ENCODE measurements at regions not wholly inside any gene's neighbourhood (a gene's known extent, or its start where the extent isn't known, plus 50 kb on each side); places are given as distances from the start of the nearest gene placed in this dataset.

DNA sequence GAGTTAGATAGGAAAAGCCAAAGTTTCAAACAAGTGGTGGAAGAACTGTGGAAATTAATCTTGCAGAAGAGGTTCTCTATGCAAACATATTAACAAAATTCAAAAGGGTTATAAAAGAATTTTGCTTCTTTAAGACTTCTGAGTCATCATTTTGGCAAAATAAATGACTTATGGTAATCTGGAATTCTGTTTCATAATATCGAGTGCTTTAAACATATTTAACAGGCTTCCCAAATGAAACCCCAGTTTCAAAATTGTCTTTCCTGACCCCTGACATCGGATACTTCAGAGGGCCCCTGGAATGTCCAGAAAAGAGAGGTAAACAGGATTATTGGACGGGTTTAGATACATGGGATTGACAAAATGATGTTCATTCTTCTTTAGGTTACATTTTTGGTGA, 444.6 kb downstream of the HTR7 start:
- no peaks in the 10 kb centered on the region for H3K4me1 Mint-ChIP-seq
- ATAC-seq (replicated peaks): no peak
- no peaks in the 10 kb centered on the region for H3K27me3 Mint-ChIP-seq

GRCh38 chr10:90414926-90415325, 442.9 kb downstream of the HTR7 start:
- no peaks in the 10 kb centered on the region for H3K36me3 Mint-ChIP-seq (ENCODE audit: low read depth)
- no peak for ATAC-seq (replicated peaks)
- H3K4me3 Mint-ChIP-seq: no peak overlapping the region
- no peaks in the 10 kb centered on the region for H3K4me1 Mint-ChIP-seq
- H3K27ac Mint-ChIP-seq: no peak overlapping the region
- peaks cover 5% of the 10 kb centered on the region for H3K9me3 Mint-ChIP-seq
- H3K27me3 Mint-ChIP-seq: no peaks in the 10 kb centered on the region

More for the DNA sequence above, 444.6 kb downstream of the HTR7 start:
- no peak overlapping the region for H3K4me3 Mint-ChIP-seq
- no peaks in the 10 kb centered on the region for H3K36me3 Mint-ChIP-seq (ENCODE audit: low read depth)
- peaks cover 5% of the 10 kb centered on the region for H3K9me3 Mint-ChIP-seq
- no peak overlapping the region for H3K27ac Mint-ChIP-seq

DNA sequence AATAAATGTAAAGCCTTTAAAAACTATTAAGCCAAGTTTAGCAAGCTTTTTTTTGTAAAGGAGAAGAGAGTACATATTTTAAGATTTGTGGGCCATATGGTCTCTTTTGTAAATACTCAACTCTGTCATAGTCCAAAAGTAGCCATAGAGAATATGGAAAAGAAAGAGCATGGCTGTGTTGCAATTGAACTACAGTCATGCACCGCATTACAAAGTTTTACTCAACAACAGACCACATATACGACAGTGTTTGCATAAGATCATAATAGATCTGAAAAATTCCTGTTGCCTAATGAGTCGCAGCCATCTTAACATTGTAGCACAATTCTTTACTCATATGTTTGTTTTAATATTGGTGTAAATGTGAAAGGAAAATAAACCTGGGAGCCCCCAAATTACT, 440.8 kb downstream of the HTR7 start:
- Mint-ChIP-seq H3K9me3 (peaks cover 3% of the 10 kb centered on the region), H3K4me1 (no peaks in the 10 kb centered on the region), H3K4me3 (no peak overlapping the region), H3K36me3 (ENCODE audit: low read depth) (no peaks in the 10 kb centered on the region), H3K27me3 (no peaks in the 10 kb centered on the region), H3K27ac (no peak overlapping the region)
- no peak for ATAC-seq (replicated peaks)

DNA sequence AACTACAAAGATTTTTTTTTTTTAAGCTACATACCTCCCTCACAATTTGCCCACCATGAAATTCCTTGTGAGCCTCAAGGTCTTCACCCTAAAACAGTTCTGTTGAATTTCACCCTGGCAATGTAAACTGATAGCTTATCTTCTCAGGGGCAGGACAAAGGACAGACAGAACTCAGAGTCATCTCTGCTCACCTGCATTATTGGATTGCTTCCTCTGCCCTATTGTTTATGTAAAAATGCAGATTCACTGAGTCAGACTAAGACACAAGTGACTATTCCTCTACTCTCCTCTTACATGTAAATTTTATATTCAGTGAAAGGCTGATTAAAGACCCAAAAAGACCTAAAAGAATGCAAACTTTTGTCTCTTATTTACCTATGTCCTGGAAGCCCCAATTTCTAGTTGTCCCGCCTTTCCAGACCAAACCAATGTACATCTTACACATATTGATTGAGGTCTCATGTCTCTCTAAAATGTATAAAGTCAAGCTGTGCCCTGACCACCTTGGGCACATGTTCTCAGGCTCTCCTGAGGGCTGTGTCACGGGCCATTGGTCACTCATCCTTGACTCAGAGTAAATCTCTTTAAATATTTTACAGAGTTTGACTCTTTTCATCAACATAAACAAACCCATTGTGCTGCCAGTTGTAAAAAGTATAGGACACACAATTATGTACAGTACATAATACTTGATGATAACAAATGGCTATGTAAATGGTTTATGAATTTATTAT, 440.2 kb downstream of the HTR7 start:
- Mint-ChIP-seq H3K36me3 (ENCODE audit: low read depth) (no peaks in the 10 kb centered on the region), H3K27me3 (no peaks in the 10 kb centered on the region), H3K4me1 (no peaks in the 10 kb centered on the region), H3K27ac (no peak overlapping the region), H3K4me3 (no peak overlapping the region), H3K9me3 (peaks cover 3% of the 10 kb centered on the region)
- no peak for ATAC-seq (replicated peaks)

- H3K27ac Mint-ChIP-seq: no peak overlapping the region
- no peak for ATAC-seq (replicated peaks)
- no peaks in the 10 kb centered on the region for H3K27me3 Mint-ChIP-seq
- H3K4me1 Mint-ChIP-seq: no peaks in the 10 kb centered on the region
- no peaks in the 10 kb centered on the region for H3K36me3 Mint-ChIP-seq (ENCODE audit: low read depth)
- H3K9me3 Mint-ChIP-seq: peaks cover 3% of the 10 kb centered on the region
- H3K4me3 Mint-ChIP-seq: no peak overlapping the region
These were observed 438.8 kb downstream of the HTR7 start for GRCh38 chr10:90418869-90419652.

- Mint-ChIP-seq H3K9me3 (peaks cover 3% of the 10 kb centered on the region), H3K4me1 (no peaks in the 10 kb centered on the region), H3K27me3 (no peaks in the 10 kb centered on the region), H3K36me3 (ENCODE audit: low read depth) (no peaks in the 10 kb centered on the region), H3K4me3 (no peak overlapping the region), H3K27ac (no peak overlapping the region)
- no peak for ATAC-seq (replicated peaks)
These were observed 437.1 kb downstream of the HTR7 start for GRCh38 chr10:90420637-90421318.

DNA sequence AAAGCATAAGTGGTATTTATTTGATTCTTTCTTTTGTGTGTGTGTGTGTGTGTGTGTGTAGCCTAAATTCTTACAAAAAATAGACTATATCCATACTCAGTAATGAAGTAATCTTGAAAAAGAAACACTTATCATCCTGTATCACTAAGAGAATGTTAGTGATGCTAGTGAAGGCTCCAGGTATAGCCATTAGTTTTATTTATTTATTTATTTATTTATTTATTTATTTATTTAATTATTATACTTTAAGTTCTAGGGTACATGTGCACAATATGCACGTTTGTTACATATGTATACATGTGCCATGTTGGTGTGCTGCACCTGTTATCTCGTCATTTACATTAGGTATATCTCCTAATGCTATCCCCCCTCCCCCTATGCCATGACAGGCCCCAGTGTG, 436.0 kb downstream of the HTR7 start:
- H3K9me3 Mint-ChIP-seq: peaks cover 8% of the 10 kb centered on the region
- H3K27me3 Mint-ChIP-seq: no peaks in the 10 kb centered on the region
- no peak overlapping the region for H3K4me3 Mint-ChIP-seq

GRCh38 chr10:90424730-90425129, 433.1 kb downstream of the HTR7 start:
- no peaks in the 10 kb centered on the region for H3K4me1 Mint-ChIP-seq
- no peak overlapping the region for H3K4me3 Mint-ChIP-seq
- H3K27me3 Mint-ChIP-seq: no peaks in the 10 kb centered on the region
- H3K27ac Mint-ChIP-seq: no peak overlapping the region
- peaks cover 8% of the 10 kb centered on the region for H3K9me3 Mint-ChIP-seq
- no peak for ATAC-seq (replicated peaks)
- H3K36me3 Mint-ChIP-seq (ENCODE audit: low read depth): no peaks in the 10 kb centered on the region

More for the DNA sequence above, 436.0 kb downstream of the HTR7 start:
- Mint-ChIP-seq H3K27ac (no peak overlapping the region), H3K36me3 (ENCODE audit: low read depth) (no peaks in the 10 kb centered on the region), H3K4me1 (no peaks in the 10 kb centered on the region)
- ATAC-seq (replicated peaks): no peak

DNA sequence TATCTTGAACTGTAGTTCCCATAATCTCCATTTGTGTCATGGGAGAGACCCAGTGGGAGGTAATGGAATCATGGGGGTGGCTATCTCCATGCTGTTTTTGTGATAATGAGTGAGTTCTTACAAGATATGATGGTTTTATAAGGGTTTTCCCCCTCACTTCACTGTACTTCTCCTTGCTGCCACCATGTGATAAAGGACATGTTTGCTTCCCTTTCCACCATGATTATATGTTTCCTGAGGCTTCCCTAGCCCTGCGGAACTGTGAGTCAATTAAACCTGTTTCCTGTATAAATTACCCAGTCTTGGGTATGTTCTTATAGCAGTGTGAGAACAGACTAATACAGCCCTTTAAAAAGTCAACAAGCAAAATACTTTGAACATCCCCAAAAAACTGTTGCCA, 427.7 kb downstream of the HTR7 start:
- no peaks in the 10 kb centered on the region for H3K36me3 Mint-ChIP-seq (ENCODE audit: low read depth)
- H3K27me3 Mint-ChIP-seq: no peaks in the 10 kb centered on the region
- peaks cover 4% of the 10 kb centered on the region for H3K9me3 Mint-ChIP-seq
- ATAC-seq (replicated peaks): no peak
- no peaks in the 10 kb centered on the region for H3K4me1 Mint-ChIP-seq
- H3K27ac Mint-ChIP-seq: no peak overlapping the region
- H3K4me3 Mint-ChIP-seq: no peak overlapping the region

GRCh38 chr10:90432866-90433265, 425.0 kb downstream of the HTR7 start:
- Mint-ChIP-seq H3K27me3 (no peaks in the 10 kb centered on the region), H3K9me3 (no peaks in the 10 kb centered on the region), H3K4me1 (no peaks in the 10 kb centered on the region), H3K27ac (no peak overlapping the region), H3K36me3 (ENCODE audit: low read depth) (no peaks in the 10 kb centered on the region), H3K4me3 (no peak overlapping the region)
- ATAC-seq (replicated peaks): no peak

DNA sequence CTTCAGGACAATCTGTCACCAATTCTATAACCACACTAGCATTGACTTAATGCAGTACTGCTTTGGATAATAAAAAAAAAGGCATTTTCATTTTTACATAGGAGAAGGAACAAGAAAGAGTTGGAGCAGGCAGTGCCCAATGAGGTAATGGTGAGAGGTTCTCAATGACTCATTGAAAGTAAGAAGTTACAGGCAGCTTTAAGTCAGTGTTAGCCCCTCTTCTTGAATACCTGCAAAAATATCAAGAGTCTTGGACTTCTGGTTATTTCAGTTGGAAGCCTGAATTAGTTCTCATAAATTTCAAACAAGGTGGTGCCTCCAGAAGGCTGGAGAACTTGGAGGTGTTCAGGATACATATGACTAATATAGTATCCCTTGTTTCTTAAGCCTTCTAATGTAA, 422.5 kb downstream of the HTR7 start:
- Mint-ChIP-seq H3K9me3 (no peaks in the 10 kb centered on the region), H3K4me1 (no peaks in the 10 kb centered on the region), H3K27me3 (no peaks in the 10 kb centered on the region), H3K27ac (no peak overlapping the region), H3K4me3 (no peak overlapping the region), H3K36me3 (ENCODE audit: low read depth) (no peaks in the 10 kb centered on the region)
- ATAC-seq (replicated peaks): no peak

DNA sequence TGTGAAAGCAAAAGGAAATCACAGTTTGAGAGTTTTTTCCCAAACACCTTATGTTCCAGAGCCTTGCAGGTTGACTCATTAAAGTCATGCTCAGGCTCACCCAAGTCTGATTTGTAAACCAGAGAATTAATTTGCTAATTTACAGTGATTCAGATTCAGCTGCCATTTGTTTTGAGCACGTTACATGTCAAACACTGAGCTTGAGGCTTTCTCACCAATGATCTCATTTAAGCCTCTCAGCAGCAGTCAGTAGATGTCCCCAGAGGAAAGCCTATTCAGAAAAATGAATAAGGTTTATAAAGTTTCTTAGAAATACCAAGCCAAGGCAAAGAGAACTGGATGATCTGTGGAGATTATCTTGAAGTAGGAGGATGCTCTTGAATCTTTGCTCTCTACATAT, 420.4 kb downstream of the HTR7 start:
- Mint-ChIP-seq H3K4me3 (no peak overlapping the region), H3K4me1 (no peaks in the 10 kb centered on the region), H3K36me3 (ENCODE audit: low read depth) (no peaks in the 10 kb centered on the region), H3K9me3 (peaks cover 6% of the 10 kb centered on the region), H3K27me3 (no peaks in the 10 kb centered on the region), H3K27ac (no peak overlapping the region)
- no peak for ATAC-seq (replicated peaks)

DNA sequence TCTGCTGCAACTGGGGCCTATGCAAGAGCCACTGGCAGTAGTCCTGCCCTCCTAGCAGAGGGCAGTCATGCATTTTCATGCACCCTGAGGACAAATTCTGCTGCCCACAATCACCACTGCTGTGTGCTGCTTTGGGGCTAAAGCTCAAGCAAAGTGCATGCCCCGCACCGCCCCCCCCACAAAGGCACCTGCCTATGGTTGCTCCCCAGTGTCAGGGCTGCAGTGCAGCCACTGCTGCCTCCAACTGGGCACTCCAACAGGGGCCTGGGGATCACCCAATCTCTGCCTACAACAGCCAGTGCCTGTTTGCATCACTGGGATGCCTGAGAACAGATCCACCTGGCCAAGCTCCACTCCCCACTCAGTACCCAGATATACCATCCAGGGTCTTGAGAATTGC, 417.0 kb downstream of the HTR7 start:
- no peak overlapping the region for H3K27ac Mint-ChIP-seq
- ATAC-seq (replicated peaks): no peak

DNA sequence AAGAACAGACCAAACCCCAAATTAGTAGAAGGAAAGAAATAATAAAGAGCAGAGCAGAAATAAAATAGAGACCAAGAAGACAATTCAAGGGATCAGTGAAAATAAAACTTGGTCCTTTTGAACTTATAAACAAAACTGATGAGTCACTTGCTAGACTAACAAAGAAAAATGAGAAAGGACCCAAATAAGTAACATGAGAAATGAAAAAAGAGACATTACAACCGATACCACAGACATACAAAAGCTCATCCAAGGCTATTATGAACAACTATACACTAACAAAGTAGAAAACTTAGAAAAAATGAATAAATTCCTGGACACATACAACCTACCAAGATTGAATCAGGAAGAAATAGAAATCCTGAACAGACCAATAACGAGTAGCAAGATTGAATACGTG, 414.5 kb downstream of the HTR7 start:
- Mint-ChIP-seq H3K4me1 (no peaks in the 10 kb centered on the region), H3K36me3 (ENCODE audit: low read depth) (no peaks in the 10 kb centered on the region), H3K27me3 (no peaks in the 10 kb centered on the region), H3K9me3 (peaks cover 22% of the 10 kb centered on the region), H3K27ac (no peak overlapping the region), H3K4me3 (no peak overlapping the region)
- ATAC-seq (replicated peaks): no peak

More for the DNA sequence above, 417.0 kb downstream of the HTR7 start:
- H3K4me1 Mint-ChIP-seq: no peaks in the 10 kb centered on the region
- H3K36me3 Mint-ChIP-seq (ENCODE audit: low read depth): no peaks in the 10 kb centered on the region
- H3K9me3 Mint-ChIP-seq: peaks cover 17% of the 10 kb centered on the region
- H3K4me3 Mint-ChIP-seq: no peak overlapping the region
- no peaks in the 10 kb centered on the region for H3K27me3 Mint-ChIP-seq

- no peak for ATAC-seq (replicated peaks)
- no peak overlapping the region for H3K27ac Mint-ChIP-seq
These were observed 410.0 kb downstream of the HTR7 start for GRCh38 chr10:90447831-90448230.

More at GRCh38 chr10:90447831-90448230, 410.0 kb downstream of the HTR7 start:
- H3K36me3 Mint-ChIP-seq (ENCODE audit: low read depth): no peaks in the 10 kb centered on the region
- H3K9me3 Mint-ChIP-seq: peaks cover 12% of the 10 kb centered on the region
- H3K27me3 Mint-ChIP-seq: no peaks in the 10 kb centered on the region
- no peaks in the 10 kb centered on the region for H3K4me1 Mint-ChIP-seq
- H3K4me3 Mint-ChIP-seq: no peak overlapping the region

Measured in activated T-helper 17 cell treated with anti-CD3 and anti-CD28 coated beads, Interleukin-2, amount 50 U/mL, for 72 hours (primary cell).